Astrocyte (in vitro differentiated cells and primary cell): ENCODE measurements at regions not wholly inside any gene's neighbourhood (a gene's known extent, or its start where the extent isn't known, plus 50 kb on each side); places are given as distances from the start of the nearest gene placed in this dataset.
A peak's percentile ranks its signal among the peaks of the same experiment; 100 is the strongest.
"Not testable (repeated sequence)": the region's sequence is repeated elsewhere in the genome, so short reads cannot be mapped to it uniquely, and the experiment has no call there.

Source experiments
- DNase-seq: peaks from one replicate; pipeline ENCODE4 v3.0.0-alpha.2; 2010; ENCODE audit warnings: low read depth
- FAIRE-seq: peaks from 2 replicates; lab custom pipeline; 2011; peaks lifted over from hg19 to GRCh38; lab: Jason Lieb, UNC
- H2AFZ ChIP-seq: 2 replicates; pipeline ENCODE4 v1.6.0; 2012; ENCODE audit warnings: low read depth, low read length, inconsistent platforms
- H3K27ac ChIP-seq: 2 replicates; pipeline ENCODE4 v1.5.1; 2011; ENCODE audit warnings: low read depth, low read length, inconsistent platforms
- H3K27me3 ChIP-seq: 2 replicates; pipeline ENCODE4 v1.6.0; 2011; ENCODE audit warnings: low read length, inconsistent platforms; ENCODE audit not compliant: insufficient read depth
- H3K36me3 ChIP-seq: 2 replicates; pipeline ENCODE4 v1.5.1; 2011; ENCODE audit warnings: low read length, inconsistent platforms; ENCODE audit not compliant: insufficient read depth
- H3K4me1 ChIP-seq: 2 replicates; pipeline ENCODE4 v1.5.1; 2011; ENCODE audit warnings: low read length, inconsistent platforms; ENCODE audit not compliant: insufficient read depth
- H3K4me2 ChIP-seq: 2 replicates; pipeline ENCODE4 v1.6.0; 2012; ENCODE audit warnings: low read length, inconsistent platforms
- H3K4me3 ChIP-seq: 2 replicates; pipeline ENCODE4 v1.5.1; 2011; ENCODE audit warnings: low read depth, mild to moderate bottlenecking, low read length, inconsistent platforms; ENCODE audit not compliant: insufficient read depth
- H3K79me2 ChIP-seq: 2 replicates; pipeline ENCODE4 v1.6.0; 2012; ENCODE audit warnings: mild to moderate bottlenecking, low read length, inconsistent platforms; ENCODE audit not compliant: insufficient read depth
- H3K9ac ChIP-seq: 2 replicates; pipeline ENCODE4 v1.6.0; 2012; ENCODE audit warnings: mild to moderate bottlenecking, low read length, inconsistent platforms
- H3K9me3 ChIP-seq: 2 replicates; pipeline ENCODE4 v1.5.1; 2012; ENCODE audit warnings: low read depth, mild to moderate bottlenecking, low read length, inconsistent platforms; ENCODE audit not compliant: insufficient read depth
- H4K20me1 ChIP-seq: 2 replicates; pipeline ENCODE4 v1.6.0; 2012; ENCODE audit warnings: low read length, inconsistent platforms; ENCODE audit not compliant: insufficient read depth
- H3K27ac Mint-ChIP-seq: one replicate; pipeline ENCODE4 v1.8.0; 2021; ENCODE audit warnings: mild to moderate bottlenecking, mixed read lengths; ENCODE audit not compliant: unreplicated experiment
- H3K27me3 Mint-ChIP-seq: one replicate; pipeline ENCODE4 v1.8.0; 2021; ENCODE audit warnings: low read depth, mixed read lengths; ENCODE audit not compliant: unreplicated experiment
- H3K36me3 Mint-ChIP-seq: one replicate; pipeline ENCODE4 v1.8.0; 2021; ENCODE audit warnings: low read depth, mixed read lengths; ENCODE audit not compliant: unreplicated experiment
- H3K4me1 Mint-ChIP-seq: one replicate; pipeline ENCODE4 v1.8.0; 2021; ENCODE audit warnings: low read depth, mixed read lengths; ENCODE audit not compliant: unreplicated experiment
- H3K4me3 Mint-ChIP-seq: one replicate; pipeline ENCODE4 v1.8.0; 2021; ENCODE audit warnings: mild to moderate bottlenecking, moderate library complexity, mixed read lengths; ENCODE audit not compliant: unreplicated experiment
- H3K9me3 Mint-ChIP-seq: one replicate; pipeline ENCODE4 v1.8.0; 2021; ENCODE audit warnings: mild to moderate bottlenecking, mixed read lengths; ENCODE audit not compliant: unreplicated experiment
- EZH2 ChIP-seq: IDR thresholded peaks from 2 replicates; pipeline ENCODE4 v1.6.1; 2012; ENCODE audit warnings: mild to moderate bottlenecking, low read length, inconsistent platforms; ENCODE audit not compliant: insufficient read depth
- TF ChIP-seq, protein P1 (sequence below): IDR thresholded peaks from 2 replicates; pipeline ENCODE4 v1.5.1; 2011; ENCODE audit warnings: low read depth, mild to moderate bottlenecking, inconsistent platforms, low read length, moderate library complexity; ENCODE audit not compliant: insufficient read depth

DNA sequence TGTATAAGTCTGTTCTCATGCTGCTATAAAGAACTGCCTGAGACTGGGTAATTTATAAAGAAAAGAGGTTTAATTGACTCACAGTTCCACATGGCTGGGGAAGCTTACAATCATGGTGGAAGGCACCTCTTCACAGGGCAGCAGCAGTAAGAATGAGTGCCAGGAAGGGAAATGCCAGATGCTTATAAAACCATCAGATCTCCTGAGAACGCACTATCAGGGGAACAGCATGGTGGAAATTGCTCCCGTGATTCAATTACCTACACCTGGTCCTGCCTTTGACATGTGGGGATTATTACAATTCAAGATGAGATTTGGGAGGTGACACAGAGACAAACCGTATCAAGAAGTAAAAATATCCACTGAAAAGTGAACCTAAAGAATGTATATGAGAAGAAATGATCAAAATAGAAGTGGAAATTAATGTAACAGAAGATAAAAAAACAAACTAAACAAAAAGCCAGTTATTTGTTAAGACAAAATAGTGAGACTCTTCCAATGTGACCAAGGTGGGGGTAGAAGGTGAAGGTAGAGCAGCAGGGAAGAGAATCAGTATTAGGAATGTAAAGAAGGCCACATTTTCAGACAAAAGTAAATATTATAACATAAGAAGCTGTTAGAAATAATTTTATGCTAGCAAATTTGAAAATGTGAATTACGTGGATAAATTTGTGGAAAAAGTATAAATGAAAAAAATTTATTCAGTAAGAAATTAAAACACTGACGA, 372.9 kb downstream of the NKX6-1 start:
- Mint-ChIP-seq H3K9me3 (no peaks in the 10 kb centered on the region), H3K27me3 (no peaks in the 10 kb centered on the region), H3K36me3 (no peaks in the 10 kb centered on the region), H3K4me1 (no peaks in the 10 kb centered on the region), H3K4me3 (peak overlapping the region; percentile 9), H3K27ac (no peak overlapping the region)
- H4K20me1 ChIP-seq = no peaks in the 10 kb centered on the region
- no peak overlapping the region for H3K4me2 ChIP-seq
- H3K27me3 ChIP-seq = no peaks in the 10 kb centered on the region
- no peaks in the 10 kb centered on the region for H3K9me3 ChIP-seq
- TF ChIP-seq, protein P1, sequence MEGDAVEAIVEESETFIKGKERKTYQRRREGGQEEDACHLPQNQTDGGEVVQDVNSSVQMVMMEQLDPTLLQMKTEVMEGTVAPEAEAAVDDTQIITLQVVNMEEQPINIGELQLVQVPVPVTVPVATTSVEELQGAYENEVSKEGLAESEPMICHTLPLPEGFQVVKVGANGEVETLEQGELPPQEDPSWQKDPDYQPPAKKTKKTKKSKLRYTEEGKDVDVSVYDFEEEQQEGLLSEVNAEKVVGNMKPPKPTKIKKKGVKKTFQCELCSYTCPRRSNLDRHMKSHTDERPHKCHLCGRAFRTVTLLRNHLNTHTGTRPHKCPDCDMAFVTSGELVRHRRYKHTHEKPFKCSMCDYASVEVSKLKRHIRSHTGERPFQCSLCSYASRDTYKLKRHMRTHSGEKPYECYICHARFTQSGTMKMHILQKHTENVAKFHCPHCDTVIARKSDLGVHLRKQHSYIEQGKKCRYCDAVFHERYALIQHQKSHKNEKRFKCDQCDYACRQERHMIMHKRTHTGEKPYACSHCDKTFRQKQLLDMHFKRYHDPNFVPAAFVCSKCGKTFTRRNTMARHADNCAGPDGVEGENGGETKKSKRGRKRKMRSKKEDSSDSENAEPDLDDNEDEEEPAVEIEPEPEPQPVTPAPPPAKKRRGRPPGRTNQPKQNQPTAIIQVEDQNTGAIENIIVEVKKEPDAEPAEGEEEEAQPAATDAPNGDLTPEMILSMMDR = no peak
- no peak for TF ChIP-seq EZH2
- H3K36me3 ChIP-seq = no peaks in the 10 kb centered on the region
- no peaks in the 10 kb centered on the region for H3K4me1 ChIP-seq
- no peak overlapping the region for H2AFZ ChIP-seq
- H3K9ac ChIP-seq = no peak overlapping the region
- no peak overlapping the region for H3K27ac ChIP-seq
- H3K79me2 ChIP-seq = no peaks in the 10 kb centered on the region
- no peak overlapping the region for H3K4me3 ChIP-seq
- DNase-seq (no peak), FAIRE-seq (no peak)

DNA sequence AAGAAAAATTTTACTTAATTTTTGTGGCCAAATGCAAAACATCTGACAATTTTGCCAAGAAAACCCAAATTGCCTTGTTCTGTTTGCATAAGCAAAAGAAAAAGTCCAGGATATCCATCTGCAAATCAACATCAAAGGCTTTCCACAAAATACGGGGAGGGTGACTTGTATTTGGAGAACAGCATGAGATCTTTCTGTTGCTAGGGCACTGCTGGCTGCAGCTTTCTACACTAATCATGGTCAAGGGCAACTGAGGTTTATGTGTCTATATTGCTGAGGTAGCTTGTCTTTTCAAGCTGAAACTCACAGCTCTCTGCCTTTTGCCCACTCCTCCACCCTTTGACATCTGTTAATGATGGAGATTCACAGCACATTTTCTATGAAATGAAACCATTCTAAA, 389.1 kb downstream of the NKX6-1 start:
- TF ChIP-seq EZH2 = no peak
- TF ChIP-seq, protein P1 = no peak
- Mint-ChIP-seq H3K4me1 (no peaks in the 10 kb centered on the region), H3K9me3 (peaks cover 2% of the 10 kb centered on the region), H3K36me3 (no peaks in the 10 kb centered on the region), H3K4me3 (no peak overlapping the region), H3K27ac (no peak overlapping the region), H3K27me3 (peaks cover 6% of the 10 kb centered on the region)
- Histone ChIP-seq H3K27me3 (no peaks in the 10 kb centered on the region), H3K4me2 (no peak overlapping the region), H3K27ac (no peak overlapping the region), H4K20me1 (no peaks in the 10 kb centered on the region), H2AFZ (no peak overlapping the region), H3K4me1 (no peaks in the 10 kb centered on the region), H3K79me2 (no peaks in the 10 kb centered on the region), H3K9me3 (no peaks in the 10 kb centered on the region), H3K36me3 (no peaks in the 10 kb centered on the region), H3K4me3 (no peak overlapping the region), H3K9ac (no peak overlapping the region)
- DNase-seq (no peak), FAIRE-seq (no peak)

DNA sequence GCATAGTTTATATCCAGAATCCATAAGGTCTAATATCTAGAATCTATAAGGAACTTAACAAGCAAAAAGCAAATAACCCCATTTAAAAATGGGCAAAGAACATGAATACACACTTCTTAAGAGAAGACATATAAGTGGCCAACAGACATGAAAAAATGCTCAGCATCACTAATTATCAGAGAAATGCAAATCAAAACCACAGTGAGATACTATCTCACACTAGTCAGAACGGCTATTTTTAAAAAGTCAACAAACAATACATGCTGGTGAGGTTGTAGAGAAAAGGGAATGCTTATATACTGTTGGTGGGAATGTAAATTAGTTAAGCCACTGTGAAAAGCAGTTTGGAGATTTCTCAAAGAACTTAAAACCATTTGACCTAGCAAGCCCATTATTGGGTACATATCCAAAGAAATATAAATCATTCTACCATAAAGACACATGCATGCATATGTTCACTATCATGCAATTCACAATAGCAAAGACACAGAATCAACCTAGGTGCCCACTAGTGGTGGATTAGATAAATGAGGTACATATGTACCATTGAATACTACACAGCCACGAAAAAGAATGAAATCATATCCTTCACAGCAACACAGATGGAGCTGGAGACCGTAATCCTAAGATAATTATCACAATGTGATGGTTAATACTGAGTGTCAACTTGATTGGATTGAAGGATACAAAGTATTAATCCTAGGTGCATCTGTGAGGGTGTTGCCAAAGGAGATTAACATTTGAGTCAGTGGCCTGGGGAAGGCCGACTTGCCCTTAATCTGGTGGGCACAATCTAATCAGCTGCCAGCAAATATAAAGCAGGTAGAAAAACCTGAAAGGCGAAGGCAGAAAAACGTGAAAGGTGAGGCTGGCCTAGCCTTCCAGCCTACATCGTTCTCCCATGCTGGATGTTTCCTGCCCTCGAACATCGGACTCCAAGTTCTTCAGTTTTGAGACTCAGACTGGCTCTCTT, 397.2 kb downstream of the NKX6-1 start:
- not testable (repeated sequence) for H3K27ac ChIP-seq, H3K79me2 ChIP-seq, H3K9ac ChIP-seq, H3K27me3 Mint-ChIP-seq, H3K36me3 Mint-ChIP-seq, H4K20me1 ChIP-seq, H3K9me3 ChIP-seq, FAIRE-seq, H3K4me1 Mint-ChIP-seq, H3K36me3 ChIP-seq, H3K4me2 ChIP-seq, H3K27me3 ChIP-seq, DNase-seq, H3K4me3 ChIP-seq, H3K4me1 ChIP-seq, H3K4me3 Mint-ChIP-seq, H2AFZ ChIP-seq, H3K9me3 Mint-ChIP-seq, H3K27ac Mint-ChIP-seq
